HG03066 (cell line): ENCODE measurements at regions not wholly inside any gene's neighbourhood (a gene's known extent, or its start where the extent isn't known, plus 50 kb on each side); places are given as distances from the start of the nearest gene placed in this dataset.

Source experiments
- ATAC-seq: cut with Tn5 transposase; IDR thresholded peaks from one replicate; pipeline ENCODE4 v1.9.1; 2021; ENCODE audit warnings: low read depth; ENCODE audit not compliant: unreplicated experiment

DNA sequence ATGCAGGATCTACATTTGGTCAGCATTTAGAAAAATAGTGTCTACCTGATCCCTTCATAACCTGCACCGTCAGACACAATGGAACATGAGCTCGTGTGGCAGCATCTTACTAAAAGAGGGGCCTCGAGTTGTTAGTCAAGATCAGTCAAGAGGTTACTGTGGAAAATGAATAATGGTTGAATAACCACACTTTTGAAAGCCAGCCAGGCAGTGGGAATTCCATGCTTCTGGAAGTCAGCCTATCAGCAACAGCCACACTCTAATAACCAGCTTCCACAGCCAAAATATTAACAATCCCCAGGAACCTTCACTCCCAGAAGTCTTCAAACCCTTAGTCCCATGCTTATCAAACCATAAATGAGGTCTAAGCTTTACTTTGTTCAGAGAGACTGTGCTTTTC lies 234.3 kb downstream of the HS3ST1 start:
- no peak for ATAC-seq

DNA sequence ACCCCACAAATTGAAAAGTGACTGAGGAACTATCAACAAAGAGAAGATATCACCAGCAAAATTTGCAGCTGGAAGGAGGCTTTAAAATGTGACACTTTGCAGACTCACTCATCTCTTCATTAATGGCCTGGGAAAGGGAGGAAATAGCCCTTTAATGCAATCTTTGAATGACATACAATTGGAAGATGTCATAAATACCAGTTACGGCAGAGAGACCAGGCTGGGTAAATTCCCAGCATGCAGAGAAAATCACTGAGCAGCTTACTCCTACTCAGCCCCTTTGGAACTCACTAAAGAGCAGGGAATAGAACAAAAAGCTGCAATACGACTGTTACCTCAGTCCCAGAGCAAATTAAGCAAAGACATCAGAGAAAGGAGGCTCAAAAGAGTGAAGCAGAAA lies 238.9 kb downstream of the HS3ST1 start:
- no peak for ATAC-seq

DNA sequence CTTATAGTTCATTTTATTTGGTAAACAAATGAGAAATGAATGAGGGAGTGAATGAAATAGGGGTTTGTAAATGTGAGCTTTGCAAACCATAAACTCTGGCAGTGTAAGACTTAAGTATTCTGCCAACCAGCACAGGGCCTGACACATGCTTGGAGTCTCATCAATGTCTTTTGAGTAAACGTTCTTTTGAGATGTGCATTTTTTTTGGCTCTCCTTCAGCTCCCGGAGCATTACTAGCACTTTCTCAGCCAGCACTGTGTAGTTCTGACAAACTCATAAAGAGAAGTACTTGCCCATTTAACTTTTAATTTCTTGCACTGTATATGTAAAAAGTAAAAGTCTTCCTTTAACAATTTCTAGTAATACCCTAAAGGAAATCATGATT lies 245.3 kb downstream of the HS3ST1 start:
- no peak for ATAC-seq

DNA sequence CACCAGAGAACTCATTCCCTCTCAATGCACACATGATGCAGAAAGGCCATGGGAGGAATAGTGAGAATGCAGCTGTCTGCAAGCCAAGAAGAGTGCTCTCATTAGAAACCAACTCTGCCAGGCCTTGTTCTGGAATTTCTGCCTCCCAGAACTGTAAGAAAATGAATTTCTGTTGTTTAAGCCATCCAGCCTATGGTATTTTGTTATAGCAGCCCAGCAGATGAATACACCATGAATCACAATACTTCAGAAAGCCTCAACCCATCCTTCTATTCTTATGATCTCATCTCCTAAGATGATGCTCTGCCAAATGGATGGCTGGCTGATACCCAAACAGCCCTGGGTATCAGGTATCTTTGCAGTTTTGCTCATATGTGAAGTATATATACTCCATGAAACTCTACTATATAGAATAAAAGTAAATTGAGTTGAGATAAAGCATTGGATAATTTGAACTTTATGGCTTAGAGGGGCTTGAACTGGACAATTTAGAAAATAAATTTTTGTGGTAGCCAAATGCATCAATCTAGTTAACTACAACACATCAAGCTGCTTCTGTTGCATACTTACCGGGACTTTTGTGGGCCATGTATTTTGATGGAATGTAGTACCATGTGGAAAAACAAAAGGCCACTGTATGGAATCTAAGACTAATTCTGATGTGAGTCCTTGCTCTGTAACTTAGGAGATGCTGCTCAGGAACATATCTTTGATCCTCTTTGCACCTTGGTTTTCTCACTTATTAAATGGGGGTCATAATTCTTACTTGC lies 245.9 kb downstream of the HS3ST1 start:
- ATAC-seq, result no peak

DNA sequence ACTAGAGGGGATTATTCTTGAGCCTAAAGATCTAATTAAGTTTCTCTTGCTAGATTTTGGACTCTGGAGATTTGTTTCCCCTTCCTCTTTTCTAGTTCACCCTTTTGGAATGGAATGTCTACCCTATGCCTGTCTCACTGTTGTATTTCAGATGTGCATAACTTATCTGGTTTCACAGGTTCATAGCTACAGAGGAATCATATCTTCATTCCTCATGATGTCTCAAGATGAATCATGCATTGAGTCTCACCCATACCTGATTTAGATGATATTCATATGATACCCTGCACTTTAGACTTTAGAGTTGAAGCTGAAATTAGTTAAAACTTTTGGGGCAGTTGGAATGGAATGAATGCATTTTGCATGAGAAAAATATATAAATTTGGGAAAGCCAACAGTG lies 246.7 kb downstream of the HS3ST1 start:
- no peak for ATAC-seq

DNA sequence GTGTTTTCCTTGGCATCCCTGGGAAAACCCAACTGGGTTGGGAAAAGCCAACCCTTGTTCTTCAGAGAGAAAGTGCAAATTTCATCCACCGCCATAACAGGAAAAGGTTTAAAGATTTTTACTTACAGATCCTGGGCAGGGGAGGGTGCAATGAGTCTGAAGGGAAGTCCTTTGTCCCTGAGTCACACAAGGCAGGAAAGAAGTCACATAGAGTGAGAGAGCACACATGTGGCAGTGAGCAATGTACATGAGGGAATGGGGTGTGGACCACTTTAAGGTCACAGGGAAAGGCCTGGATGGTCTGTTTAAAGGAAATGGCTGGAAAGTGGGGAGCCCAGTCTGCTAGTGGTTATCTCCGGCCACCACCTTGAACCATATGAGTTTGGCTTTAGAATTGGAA lies 248.9 kb downstream of the HS3ST1 start:
- ATAC-seq, result no peak

DNA sequence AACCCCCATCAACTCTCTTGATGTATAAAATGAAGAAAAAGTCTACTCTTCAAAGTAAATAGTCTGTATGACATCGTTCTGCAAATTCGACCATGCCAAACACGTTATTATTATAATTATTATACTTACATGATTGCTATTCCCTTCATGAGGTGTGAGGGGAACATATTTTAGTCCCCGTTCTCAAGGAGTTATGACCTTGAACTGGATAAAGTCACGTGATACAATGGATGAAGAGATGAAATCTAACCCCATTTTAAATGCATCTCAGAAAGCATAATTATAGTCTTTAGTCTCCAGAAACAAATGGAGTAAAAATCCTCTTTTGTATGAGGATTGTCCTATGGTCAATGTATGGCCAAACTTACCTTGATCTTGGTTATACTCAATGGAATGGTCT lies 250.3 kb downstream of the HS3ST1 start:
- ATAC-seq, result no peak

DNA sequence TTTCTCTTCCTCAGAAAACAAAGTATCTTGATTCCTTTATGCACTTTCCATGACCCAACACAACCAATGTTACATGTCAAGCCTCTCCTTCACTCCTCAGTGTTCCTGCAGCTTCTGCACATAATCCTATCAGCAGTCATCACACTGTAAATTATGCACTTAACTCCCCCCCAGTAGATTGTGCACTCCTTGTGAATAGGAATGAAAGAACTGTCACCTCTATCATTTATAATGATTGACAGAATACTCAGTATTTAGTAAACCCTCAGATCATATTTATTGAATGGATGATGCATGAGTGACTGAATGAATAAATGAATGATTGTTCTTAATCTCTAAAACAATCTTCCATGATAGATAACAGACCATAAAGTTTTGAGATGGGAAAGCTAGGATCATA lies 253.3 kb downstream of the HS3ST1 start:
- ATAC-seq, result no peak

DNA sequence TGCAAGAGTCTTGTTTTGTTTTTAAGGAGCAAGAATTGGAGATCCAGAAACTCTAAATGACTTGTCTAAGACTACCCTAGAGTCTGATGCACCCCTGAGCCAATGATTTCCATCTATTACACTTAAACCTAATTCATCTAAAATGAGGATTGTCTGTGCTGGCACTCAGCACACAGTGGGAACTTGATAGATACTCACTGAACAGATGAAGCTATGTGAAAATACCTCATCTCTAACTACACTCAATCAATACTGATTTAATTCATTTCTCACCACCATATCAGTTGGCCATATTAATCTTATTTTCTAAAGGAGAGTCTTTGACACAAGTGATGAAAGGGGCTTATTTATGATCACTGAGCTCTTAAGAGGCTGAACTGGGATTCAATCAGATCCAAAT lies 262.1 kb downstream of the HS3ST1 start:
- ATAC-seq, result no peak

DNA sequence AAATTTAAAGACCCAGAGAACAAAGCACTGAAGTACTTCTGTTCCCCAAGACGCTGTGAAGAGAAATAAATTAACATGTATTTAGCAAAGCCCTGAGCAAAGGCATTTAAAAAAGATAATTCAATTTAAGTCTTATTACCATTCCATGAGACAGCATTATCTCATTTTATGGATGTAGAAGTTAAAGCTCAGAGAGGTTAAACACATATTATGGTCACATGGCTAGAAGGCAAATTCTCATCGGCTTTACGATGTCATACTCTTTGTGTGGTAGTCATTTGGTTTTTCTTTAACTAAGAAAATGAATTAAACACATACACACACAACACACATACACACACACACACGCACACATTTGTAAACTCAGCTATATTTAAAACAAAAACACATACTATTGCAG lies 262.7 kb downstream of the HS3ST1 start:
- no peak for ATAC-seq

DNA sequence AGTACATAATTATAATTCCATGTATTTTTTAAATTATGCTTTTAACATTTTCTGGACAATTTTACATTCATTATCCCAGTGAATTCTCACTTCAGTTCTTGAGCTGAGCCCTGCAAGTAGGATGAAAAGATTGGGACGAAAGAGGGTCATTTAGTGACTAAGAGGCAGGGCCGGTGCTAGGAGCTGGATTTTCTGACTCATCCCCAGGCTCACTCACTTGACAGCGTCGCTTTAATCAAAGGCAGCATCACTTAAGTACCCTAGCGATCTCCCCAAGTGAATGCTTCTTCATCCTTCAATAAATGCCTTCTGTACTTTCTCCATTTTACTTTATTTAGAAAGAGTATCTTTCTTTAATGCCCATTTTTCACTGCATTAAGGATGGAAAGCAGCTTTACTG lies 263.6 kb downstream of the HS3ST1 start:
- ATAC-seq, result no peak

DNA sequence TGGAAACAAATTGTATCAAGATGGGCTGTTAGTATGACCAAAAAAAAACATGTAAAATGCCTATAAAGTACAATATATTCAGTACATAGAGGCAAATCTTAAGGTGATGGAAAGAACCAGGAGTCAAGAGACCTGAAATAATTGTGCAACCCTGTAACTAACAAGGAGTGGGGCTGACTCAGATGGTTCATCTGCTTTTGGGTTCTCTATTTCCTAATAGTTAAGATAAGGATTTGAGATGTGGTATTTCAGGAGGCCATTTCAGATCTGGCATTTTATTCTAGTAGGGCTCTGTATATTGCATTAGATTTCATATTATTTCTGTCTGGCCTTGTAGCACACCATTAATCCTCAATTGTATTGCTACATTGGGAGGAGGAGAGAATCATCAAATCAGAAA lies 268.4 kb downstream of the HS3ST1 start:
- no peak for ATAC-seq

DNA sequence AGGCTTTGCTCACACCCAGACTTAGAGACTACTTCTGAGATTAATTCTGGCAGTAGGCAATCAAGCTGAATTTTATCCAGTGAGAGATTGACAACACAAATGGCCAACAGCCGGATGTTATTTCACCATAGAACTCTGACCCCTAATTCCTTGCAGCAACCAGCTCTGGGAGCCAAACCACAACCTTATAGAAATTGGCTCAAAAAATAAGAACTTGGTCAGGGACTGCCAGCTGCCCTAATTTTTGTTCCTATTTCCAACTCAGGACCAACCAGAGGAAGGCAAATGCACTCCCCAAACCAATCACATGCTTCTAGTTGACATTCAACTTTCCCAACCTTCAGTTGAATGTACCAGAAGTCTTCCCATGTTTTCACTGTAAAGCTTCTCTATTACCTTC lies 269.7 kb downstream of the HS3ST1 start:
- no peak for ATAC-seq

DNA sequence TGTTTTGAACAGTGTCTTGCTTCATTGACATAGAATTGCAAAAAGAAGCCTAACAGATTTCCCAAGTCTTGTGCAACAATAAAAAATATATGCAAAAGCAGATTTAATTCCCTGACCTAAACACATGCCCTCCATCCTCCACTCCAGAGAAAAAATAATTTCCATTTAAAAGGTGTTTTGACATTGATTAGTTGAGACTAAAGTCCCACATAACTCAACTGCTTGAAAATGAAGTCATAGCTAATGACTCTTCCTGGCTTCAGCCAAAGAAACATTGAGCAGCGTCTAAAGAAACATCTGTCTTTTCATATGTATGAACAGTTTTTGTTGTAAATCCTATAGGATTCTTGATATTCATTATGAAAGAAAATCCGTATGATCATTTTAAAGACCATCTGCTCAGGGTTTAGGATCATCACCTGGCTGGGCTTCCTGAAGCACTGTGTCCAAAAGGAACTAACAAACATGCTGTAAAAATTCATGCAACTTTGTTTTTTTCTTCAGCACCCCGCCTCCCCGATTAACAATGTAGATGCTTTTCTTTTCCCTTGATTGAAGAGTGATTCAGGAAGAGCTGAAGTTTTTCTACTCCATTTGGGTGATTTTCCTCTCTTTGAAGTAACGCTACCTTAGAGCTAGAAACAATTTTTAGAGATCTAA lies 273.4 kb downstream of the HS3ST1 start:
- ATAC-seq, result no peak

DNA sequence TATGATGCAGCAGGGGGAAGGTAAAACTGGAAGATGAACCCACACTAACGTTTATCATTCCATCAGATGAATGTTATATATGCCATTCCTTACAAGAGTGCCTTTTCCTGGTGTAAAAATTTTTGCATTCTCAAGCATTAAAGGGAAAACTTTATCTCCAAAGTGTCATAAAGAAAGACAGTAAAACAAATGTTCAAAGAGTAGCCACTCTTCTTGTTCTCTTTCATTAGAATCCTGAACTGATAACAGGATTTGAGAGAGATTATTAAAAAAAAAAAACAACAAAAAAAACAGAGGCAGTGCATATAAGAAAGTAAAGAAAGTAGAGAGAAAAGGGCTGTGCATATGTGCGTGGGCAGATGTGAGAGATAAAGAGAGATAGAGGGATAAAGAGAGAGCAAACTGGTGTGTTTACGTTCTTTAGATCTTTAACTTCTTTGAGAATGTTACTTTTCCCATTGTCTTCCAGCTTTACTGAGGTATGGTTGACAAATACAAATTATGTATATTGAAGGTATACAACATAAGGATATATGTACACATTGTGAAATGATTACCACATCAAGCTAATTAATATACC lies 275.4 kb downstream of the HS3ST1 start:
- ATAC-seq, result no peak

DNA sequence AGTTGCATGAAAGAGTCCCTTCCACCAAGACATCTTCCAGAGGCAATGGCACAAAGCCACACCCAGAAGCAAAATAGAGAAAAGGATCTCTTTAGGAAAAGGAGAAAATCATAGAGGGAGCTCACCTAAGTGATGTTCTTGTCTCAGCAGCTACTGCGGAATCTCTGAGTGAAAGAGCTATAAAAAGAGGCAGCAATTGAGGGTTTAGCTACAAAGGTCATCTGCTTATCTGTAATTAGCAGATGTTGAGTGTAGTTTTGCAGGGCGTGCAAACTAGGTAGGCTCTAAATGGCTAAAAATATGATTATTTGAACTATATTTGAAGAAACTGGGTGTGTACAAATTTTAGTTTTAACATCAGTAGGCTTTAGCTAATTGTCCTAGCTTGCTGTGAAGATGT lies 276.0 kb downstream of the HS3ST1 start:
- no peak for ATAC-seq

DNA sequence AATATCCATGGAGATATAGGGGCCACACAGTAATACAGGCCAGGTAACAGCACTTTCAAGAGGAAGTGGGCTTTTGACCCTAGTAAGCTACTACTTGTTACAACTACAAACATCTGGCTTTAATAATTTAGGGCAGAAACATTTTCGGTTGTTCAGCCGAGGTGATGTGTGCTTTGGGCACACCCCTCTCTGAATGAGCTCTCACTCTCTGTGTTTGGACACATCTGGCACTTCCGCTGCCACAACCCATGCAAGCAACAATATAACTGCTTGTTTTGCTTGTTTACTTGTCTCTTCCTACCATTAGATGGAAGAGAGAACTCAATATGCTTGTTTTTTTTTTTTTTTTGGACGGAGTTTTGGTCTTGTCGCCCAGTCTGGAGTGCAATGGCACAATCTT lies 277.2 kb downstream of the HS3ST1 start:
- no peak for ATAC-seq

DNA sequence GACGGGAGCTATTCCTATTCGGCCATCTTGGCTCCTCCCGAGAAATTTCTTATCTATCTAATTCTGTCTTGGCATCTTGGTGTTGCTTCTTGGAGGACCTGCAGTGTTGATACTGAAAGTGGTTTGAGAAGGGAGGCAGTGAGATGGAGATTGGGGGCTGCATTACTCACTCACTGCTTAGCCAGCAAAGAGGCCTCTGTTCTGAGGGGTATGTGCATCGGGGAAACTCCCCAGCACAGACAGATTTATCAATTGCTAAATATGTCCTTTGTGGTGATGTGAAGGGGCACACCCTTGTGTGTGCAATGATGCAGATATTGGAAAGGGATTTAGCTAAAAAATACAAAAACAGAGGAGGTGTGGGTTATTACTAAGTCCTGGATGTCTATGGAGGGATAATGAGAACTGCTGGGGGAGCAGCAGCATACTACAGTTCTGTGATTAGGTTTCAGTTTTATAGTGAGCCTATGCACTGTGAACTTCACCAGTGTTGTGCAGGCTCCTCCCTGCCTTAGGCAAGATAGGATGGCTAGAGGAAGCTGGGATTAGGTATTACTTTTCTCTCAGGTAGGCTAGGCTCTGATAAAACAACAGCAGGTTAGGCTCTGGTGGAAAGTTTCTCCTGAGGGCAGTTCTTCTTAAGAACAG lies 279.0 kb downstream of the HS3ST1 start:
- ATAC-seq, result no peak

DNA sequence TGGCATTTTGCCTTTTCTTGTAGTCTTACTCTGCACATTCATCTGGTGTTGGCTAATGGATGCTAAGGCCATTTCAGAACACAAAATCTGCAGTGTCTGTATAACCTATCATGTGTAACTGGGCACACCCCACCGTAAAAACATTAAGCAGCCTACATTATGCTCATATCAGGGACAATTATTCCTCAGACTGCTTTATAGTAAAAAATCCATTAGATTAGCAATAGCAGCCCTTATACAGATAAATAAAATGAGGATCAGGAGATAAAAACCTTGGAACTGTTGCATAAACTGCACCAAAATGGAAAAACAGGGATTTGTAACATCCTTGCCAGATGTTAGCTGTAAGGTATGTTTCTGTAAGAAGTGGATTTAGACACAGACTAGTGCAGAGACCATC lies 288.8 kb downstream of the HS3ST1 start:
- ATAC-seq, result no peak

DNA sequence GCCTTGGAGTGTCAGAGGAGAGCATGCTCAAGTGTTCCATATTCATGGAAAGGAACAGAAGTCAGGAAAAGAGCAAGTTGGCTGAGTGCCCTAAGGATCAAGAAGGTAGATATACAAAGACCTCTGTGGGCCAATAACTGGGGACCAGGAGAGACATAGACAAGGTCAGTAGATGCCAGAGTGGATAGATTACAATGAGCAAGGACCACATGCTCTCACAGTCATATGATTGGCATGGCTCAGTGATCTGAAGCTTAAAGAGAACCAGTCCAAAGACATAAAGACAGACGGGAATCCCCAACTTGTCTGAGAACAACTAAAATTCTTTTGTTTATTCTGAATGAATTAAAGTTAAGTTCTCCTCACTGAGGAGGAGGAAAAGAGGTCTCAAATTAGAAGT lies 289.7 kb downstream of the HS3ST1 start:
- no peak for ATAC-seq

DNA sequence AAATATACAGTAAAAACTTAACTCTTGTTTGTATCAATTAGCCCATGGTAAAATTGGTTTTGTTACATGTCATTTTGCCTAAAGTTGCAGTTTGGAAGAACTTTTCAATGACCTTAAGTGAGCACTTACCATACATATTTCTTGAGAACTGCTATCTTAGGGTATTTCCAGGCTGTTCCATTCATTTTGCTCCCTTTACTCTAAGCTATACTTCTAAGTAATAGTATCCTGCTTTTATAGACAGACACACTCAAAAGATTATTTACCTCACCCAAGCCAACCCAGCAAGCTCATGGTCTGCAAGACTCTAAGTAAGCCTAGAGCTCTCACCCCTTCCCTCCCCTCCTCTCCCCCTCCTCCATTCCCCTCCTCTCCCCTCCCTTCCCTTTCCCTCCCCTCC lies 294.0 kb downstream of the HS3ST1 start:
- no peak for ATAC-seq

DNA sequence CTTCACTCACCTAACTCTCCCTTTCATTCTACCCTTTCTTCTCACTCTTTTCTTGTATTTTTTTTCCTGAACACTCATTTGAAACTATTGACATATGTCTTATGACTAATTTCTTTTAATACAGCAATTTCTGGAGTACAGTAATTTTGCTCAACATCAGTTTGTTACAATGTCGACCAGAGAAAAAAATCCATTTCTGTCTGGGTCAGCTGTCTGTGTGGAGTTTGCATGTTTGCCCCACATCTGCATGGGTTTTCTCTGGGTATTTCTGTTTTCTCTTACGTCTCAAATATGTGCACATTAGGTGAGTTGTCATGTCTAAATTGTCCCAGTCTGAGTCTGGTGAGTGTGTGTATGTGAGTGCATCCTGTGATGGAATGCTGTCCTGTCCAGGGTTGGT lies 294.8 kb downstream of the HS3ST1 start:
- ATAC-seq, result no peak
